HCEC 1CT (cell line): ENCODE measurements at regions not wholly inside any gene's neighbourhood (a gene's known extent, or its start where the extent isn't known, plus 50 kb on each side); places are given as distances from the start of the nearest gene placed in this dataset.
A peak's percentile ranks its signal among the peaks of the same experiment; 100 is the strongest.

Source experiments
- DNase-seq: peaks from one replicate; pipeline ENCODE4 v3.0.0-alpha.2; 2017

GRCh38 chr20:24763386-24764026 lies 185.6 kb upstream of the CST7 start:
- no peak for DNase-seq

GRCh38 chr20:24764027-24764793 lies 184.9 kb upstream of the CST7 start:
- DNase-seq = no peak

- DNase-seq = no peak
Measured at GRCh38 chr20:24764794-24765202, 184.3 kb upstream of the CST7 start.

- DNase-seq = no peak
Measured at GRCh38 chr20:24765316-24766142, 183.5 kb upstream of the CST7 start.

- DNase-seq = no peak
Measured at GRCh38 chr20:24766143-24766527, 182.9 kb upstream of the CST7 start.

- no peak for DNase-seq
Measured at GRCh38 chr20:24766826-24767622, 182.0 kb upstream of the CST7 start.

GRCh38 chr20:24767623-24768100 lies 181.4 kb upstream of the CST7 start:
- DNase-seq = no peak

- DNase-seq = no peak
Measured at GRCh38 chr20:24768201-24768636, 180.8 kb upstream of the CST7 start.

GRCh38 chr20:24768713-24769601 lies 180.1 kb upstream of the CST7 start:
- no peak for DNase-seq

GRCh38 chr20:24769878-24770627 lies 179.0 kb upstream of the CST7 start:
- no peak for DNase-seq

- DNase-seq = no peak
Measured at GRCh38 chr20:24770628-24771541, 178.2 kb upstream of the CST7 start.

GRCh38 chr20:24771542-24772061 lies 177.5 kb upstream of the CST7 start:
- DNase-seq = no peak

- no peak for DNase-seq
Measured at GRCh38 chr20:24772667-24773066, 176.4 kb upstream of the CST7 start.

GRCh38 chr20:24773168-24773567 lies 175.9 kb upstream of the CST7 start:
- DNase-seq = no peak

GRCh38 chr20:24773751-24774201 lies 175.3 kb upstream of the CST7 start:
- peak; percentile 3 for DNase-seq

- no peak for DNase-seq
Measured at GRCh38 chr20:24775966-24776365, 173.1 kb upstream of the CST7 start.

GRCh38 chr20:24776755-24777271 lies 172.3 kb upstream of the CST7 start:
- no peak for DNase-seq

GRCh38 chr20:24777746-24778145 lies 171.3 kb upstream of the CST7 start:
- DNase-seq = no peak

- no peak for DNase-seq
Measured at GRCh38 chr20:24778585-24779031, 170.5 kb upstream of the CST7 start.
